ENCODE measurements at regions not wholly inside any gene's neighbourhood (a gene's known extent, or its start where the extent isn't known, plus 50 kb on each side); places are given as distances from the start of the nearest gene placed in this dataset.

GRCh38 chr3:79926522-79926921 is 158.7 kb upstream of the ROBO1 start:
- H3K36me3 ChIP-seq, result no peaks in the 10 kb centered on the region
- H3K27me3 ChIP-seq, result no peaks in the 10 kb centered on the region
- no peak overlapping the region for H3K4me3 ChIP-seq

GRCh38 chr3:79922633-79923032 is 154.8 kb upstream of the ROBO1 start:
- no peaks in the 10 kb centered on the region for H3K9me3 ChIP-seq (replicated peaks in 1 of 11)
- H3K9ac ChIP-seq, result no peak overlapping the region
- H3K4me1 ChIP-seq, result no peaks in the 10 kb centered on the region
- no peaks in the 10 kb centered on the region for H3K27me3 ChIP-seq
- no peaks in the 10 kb centered on the region for H3K36me3 ChIP-seq
- H3K4me3 ChIP-seq, result no peak overlapping the region
- H3K27ac ChIP-seq, result no peak overlapping the region
- H3K4me2 ChIP-seq, result no peak overlapping the region
- no peak for TF ChIP-seq Cebpa-rat (IDR thresholded peaks at IDR 0.05)
- H4K20me1 ChIP-seq, result no peaks in the 10 kb centered on the region

More at GRCh38 chr3:79926522-79926921, 158.7 kb upstream of the ROBO1 start:
- TF ChIP-seq Cebpa-rat (IDR thresholded peaks at IDR 0.05), result no peak
- Histone ChIP-seq H3K4me1 (peaks cover 0 to 7% (median 0%) of the 10 kb centered on the region in 10 experiments; a peak in 6 of 20 replicates), H3K4me2 (no peak overlapping the region), H3K27ac (no peak overlapping the region), H4K20me1 (no peaks in the 10 kb centered on the region), H3K9me3 (replicated peaks in 1 of 11) (peaks cover 0 to 7% (median 0%) of the 10 kb centered on the region in 11 experiments; a peak in 1 of 22 replicates), H3K9ac (no peak overlapping the region)

GRCh38 chr3:79917561-79917960 is 149.8 kb upstream of the ROBO1 start:
- Histone ChIP-seq H3K27ac (no peak overlapping the region), H3K4me1 (no peaks in the 10 kb centered on the region), H3K4me2 (no peak overlapping the region), H4K20me1 (no peaks in the 10 kb centered on the region), H3K36me3 (no peaks in the 10 kb centered on the region), H3K4me3 (no peak overlapping the region), H3K9me3 (replicated peaks in 1 of 11) (no peaks in the 10 kb centered on the region), H3K9ac (no peak overlapping the region), H3K27me3 (no peaks in the 10 kb centered on the region)
- TF ChIP-seq Cebpa-rat (IDR thresholded peaks at IDR 0.05), result no peak

- Histone ChIP-seq H3K4me1 (peaks cover 0 to 8% (median 0%) of the 10 kb centered on the region in 10 experiments; a peak in 1 of 20 replicates), H3K4me3 (no peak overlapping the region), H3K4me2 (no peak overlapping the region), H3K9ac (no peak overlapping the region), H3K9me3 (replicated peaks in 1 of 11) (no peaks in the 10 kb centered on the region), H3K27me3 (no peaks in the 10 kb centered on the region), H4K20me1 (no peaks in the 10 kb centered on the region), H3K27ac (no peak overlapping the region), H3K36me3 (no peaks in the 10 kb centered on the region)
- no peak for TF ChIP-seq Cebpa-rat (IDR thresholded peaks at IDR 0.05)
Measured at GRCh38 chr3:79910337-79910736, 142.5 kb upstream of the ROBO1 start.

- Histone ChIP-seq H3K4me3 (no peak overlapping the region), H3K27me3 (no peaks in the 10 kb centered on the region), H3K36me3 (no peaks in the 10 kb centered on the region), H4K20me1 (no peaks in the 10 kb centered on the region), H3K4me2 (no peak overlapping the region), H3K9me3 (replicated peaks in 1 of 11) (no peaks in the 10 kb centered on the region), H3K27ac (no peak overlapping the region), H3K9ac (no peak overlapping the region), H3K4me1 (peaks cover 0 to 17% (median 0%) of the 10 kb centered on the region in 10 experiments; a peak in 6 of 20 replicates)
- no peak for TF ChIP-seq Cebpa-rat (IDR thresholded peaks at IDR 0.05)
Measured at GRCh38 chr3:79906106-79906505, 138.3 kb upstream of the ROBO1 start.

GRCh38 chr3:79902151-79902550 is 134.4 kb upstream of the ROBO1 start:
- H3K4me2 ChIP-seq, result no peak overlapping the region
- no peaks in the 10 kb centered on the region for H3K27me3 ChIP-seq
- H3K9me3 ChIP-seq (replicated peaks in 1 of 11), result no peaks in the 10 kb centered on the region
- H3K4me1 ChIP-seq, result peaks cover 0 to 12% (median 0%) of the 10 kb centered on the region in 10 experiments; a peak in 6 of 20 replicates
- H3K4me3 ChIP-seq, result no peak overlapping the region
- no peaks in the 10 kb centered on the region for H4K20me1 ChIP-seq
- TF ChIP-seq Cebpa-rat (IDR thresholded peaks at IDR 0.05), result no peak
- H3K27ac ChIP-seq, result no peak overlapping the region
- no peak overlapping the region for H3K9ac ChIP-seq
- H3K36me3 ChIP-seq, result no peaks in the 10 kb centered on the region

- Histone ChIP-seq H3K36me3 (no peaks in the 10 kb centered on the region), H3K4me2 (no peak overlapping the region), H3K27ac (no peak overlapping the region), H3K4me3 (no peak overlapping the region), H3K4me1 (peaks cover 0 to 10% (median 0%) of the 10 kb centered on the region in 10 experiments; a peak in 6 of 20 replicates), H3K27me3 (no peaks in the 10 kb centered on the region), H3K9me3 (replicated peaks in 1 of 11) (no peaks in the 10 kb centered on the region), H3K9ac (no peak overlapping the region), H4K20me1 (no peaks in the 10 kb centered on the region)
- no peak for TF ChIP-seq Cebpa-rat (IDR thresholded peaks at IDR 0.05)
Measured at GRCh38 chr3:79898907-79899306, 131.1 kb upstream of the ROBO1 start.

- Histone ChIP-seq H3K36me3 (no peaks in the 10 kb centered on the region), H3K9ac (no peak overlapping the region), H4K20me1 (no peaks in the 10 kb centered on the region), H3K9me3 (replicated peaks in 1 of 11) (no peaks in the 10 kb centered on the region), H3K4me3 (no peak overlapping the region), H3K27me3 (no peaks in the 10 kb centered on the region), H3K27ac (no peak overlapping the region), H3K4me1 (no peaks in the 10 kb centered on the region), H3K4me2 (no peak overlapping the region)
- no peak for TF ChIP-seq Cebpa-rat (IDR thresholded peaks at IDR 0.05)
Measured at GRCh38 chr3:79896086-79896485, 128.3 kb upstream of the ROBO1 start.

- Histone ChIP-seq H3K27me3 (no peaks in the 10 kb centered on the region), H3K9me3 (replicated peaks in 1 of 11) (no peaks in the 10 kb centered on the region), H3K4me2 (no peak overlapping the region), H4K20me1 (no peaks in the 10 kb centered on the region), H3K36me3 (no peaks in the 10 kb centered on the region), H3K27ac (no peak overlapping the region), H3K9ac (no peak overlapping the region), H3K4me1 (no peaks in the 10 kb centered on the region), H3K4me3 (no peak overlapping the region)
- no peak for TF ChIP-seq Cebpa-rat (IDR thresholded peaks at IDR 0.05)
Measured at GRCh38 chr3:79887213-79887612, 119.4 kb upstream of the ROBO1 start.

GRCh38 chr3:79886204-79886603 is 118.4 kb upstream of the ROBO1 start:
- no peak for TF ChIP-seq Cebpa-rat (IDR thresholded peaks at IDR 0.05)
- Histone ChIP-seq H3K9me3 (replicated peaks in 1 of 11) (no peaks in the 10 kb centered on the region), H3K4me3 (no peak overlapping the region), H3K9ac (no peak overlapping the region), H3K27ac (no peak overlapping the region), H3K36me3 (no peaks in the 10 kb centered on the region), H4K20me1 (no peaks in the 10 kb centered on the region), H3K27me3 (no peaks in the 10 kb centered on the region), H3K4me2 (no peak overlapping the region), H3K4me1 (no peaks in the 10 kb centered on the region)

All from BLaER1 treated with 17β-estradiol and CSF1 and Interleukin-3, amounts not matched to agents 10 nM and 100 nM (cell line).